ENCODE measurements at regions not wholly inside any gene's neighbourhood (a gene's known extent, or its start where the extent isn't known, plus 50 kb on each side); places are given as distances from the start of the nearest gene placed in this dataset.

GRCh38 chr6:24026050-24026449 is 100.0 kb upstream of the NRSN1 start:
- TF ChIP-seq CTCF (IDR thresholded peaks at IDR 0.05), result no peak
- no peak for TF ChIP-seq POLR2A (IDR thresholded peaks at IDR 0.05; ENCODE audit: low read depth)

Measured in esophagus muscularis mucosa (tissue), 3 donors.